ENCODE measurements at regions not wholly inside any gene's neighbourhood (a gene's known extent, or its start where the extent isn't known, plus 50 kb on each side); places are given as distances from the start of the nearest gene placed in this dataset.

GRCh38 chr18:27608742-27609141, 423.6 kb upstream of the CHST9 start:
- no peak for DNase-seq (ENCODE audit: low read depth in 2 of 2)
- no peaks in the 10 kb centered on the region for H4K20me1 ChIP-seq (ENCODE audit: control insufficient read depth, extremely low read depth, insufficient read depth, low read length)
- H3K4me1 ChIP-seq (ENCODE audit: control insufficient read depth, extremely low read depth, insufficient read depth, low read length): no peaks in the 10 kb centered on the region

GRCh38 chr18:27608174-27608573, 423.1 kb upstream of the CHST9 start:
- no peak overlapping the region for H3K4me3 ChIP-seq (replicated peaks in 1 of 4; ENCODE audit: control extremely low read depth in 1 of 4, insufficient read depth in 1 of 4, low read depth in 3 of 4, low read length in 4 of 4)
- no peaks in the 10 kb centered on the region for H3K79me2 ChIP-seq (ENCODE audit: control insufficient read depth, insufficient read depth, low read length)
- H3K27me3 ChIP-seq (ENCODE audit: control insufficient read depth, insufficient read depth, low read length): no peaks in the 10 kb centered on the region
- no peak overlapping the region for H2AFZ ChIP-seq (ENCODE audit: low read length)
- no peaks in the 10 kb centered on the region for H4K20me1 ChIP-seq (ENCODE audit: control insufficient read depth, extremely low read depth, insufficient read depth, low read length)
- no peaks in the 10 kb centered on the region for H3K36me3 ChIP-seq (ENCODE audit: control insufficient read depth, insufficient read depth, low read length)
- H3K27ac ChIP-seq (ENCODE audit: insufficient read depth, low read length): no peak overlapping the region
- TF ChIP-seq CTCF (conservative IDR thresholded peaks at IDR 0.05 in 1 of 2, IDR thresholded peaks at IDR 0.05 in 1 of 2; ENCODE audit: low read depth in 1 of 2, low read length in 2 of 2) (no peak), EZH2 (IDR thresholded peaks at IDR 0.05; ENCODE audit: low read length, missing control alignments) (no peak)
- no peaks in the 10 kb centered on the region for H3K4me1 ChIP-seq (ENCODE audit: control insufficient read depth, extremely low read depth, insufficient read depth, low read length)
- H3K9me3 ChIP-seq (ENCODE audit: control insufficient read depth, insufficient read depth, low read depth, low read length): no peaks in the 10 kb centered on the region
- no peak overlapping the region for H3K4me2 ChIP-seq (ENCODE audit: extremely low read depth, insufficient read depth, low read length)
- no peak for DNase-seq (ENCODE audit: low read depth in 2 of 2)
- H3K9ac ChIP-seq (ENCODE audit: insufficient read depth, low read length): no peak overlapping the region

More at GRCh38 chr18:27608742-27609141, 423.6 kb upstream of the CHST9 start:
- Histone ChIP-seq H2AFZ (ENCODE audit: low read length) (no peak overlapping the region), H3K4me3 (replicated peaks in 1 of 4; ENCODE audit: control extremely low read depth in 1 of 4, insufficient read depth in 1 of 4, low read depth in 3 of 4, low read length in 4 of 4) (no peak overlapping the region), H3K27ac (ENCODE audit: insufficient read depth, low read length) (no peak overlapping the region), H3K36me3 (ENCODE audit: control insufficient read depth, insufficient read depth, low read length) (no peaks in the 10 kb centered on the region), H3K4me2 (ENCODE audit: extremely low read depth, insufficient read depth, low read length) (no peak overlapping the region), H3K27me3 (ENCODE audit: control insufficient read depth, insufficient read depth, low read length) (no peaks in the 10 kb centered on the region), H3K9ac (ENCODE audit: insufficient read depth, low read length) (no peak overlapping the region), H3K9me3 (ENCODE audit: control insufficient read depth, insufficient read depth, low read depth, low read length) (no peaks in the 10 kb centered on the region), H3K79me2 (ENCODE audit: control insufficient read depth, insufficient read depth, low read length) (no peaks in the 10 kb centered on the region)
- TF ChIP-seq CTCF (conservative IDR thresholded peaks at IDR 0.05 in 1 of 2, IDR thresholded peaks at IDR 0.05 in 1 of 2; ENCODE audit: low read depth in 1 of 2, low read length in 2 of 2): peak; percentile 15 to 40
- TF ChIP-seq EZH2 (IDR thresholded peaks at IDR 0.05; ENCODE audit: low read length, missing control alignments): no peak

- Histone ChIP-seq H4K20me1 (ENCODE audit: control insufficient read depth, extremely low read depth, insufficient read depth, low read length) (no peaks in the 10 kb centered on the region), H3K4me1 (ENCODE audit: control insufficient read depth, extremely low read depth, insufficient read depth, low read length) (no peaks in the 10 kb centered on the region), H2AFZ (ENCODE audit: low read length) (no peak overlapping the region), H3K4me3 (replicated peaks in 1 of 4; ENCODE audit: control extremely low read depth in 1 of 4, insufficient read depth in 1 of 4, low read depth in 3 of 4, low read length in 4 of 4) (no peak overlapping the region), H3K27ac (ENCODE audit: insufficient read depth, low read length) (no peak overlapping the region), H3K79me2 (ENCODE audit: control insufficient read depth, insufficient read depth, low read length) (no peaks in the 10 kb centered on the region), H3K27me3 (ENCODE audit: control insufficient read depth, insufficient read depth, low read length) (no peaks in the 10 kb centered on the region), H3K36me3 (ENCODE audit: control insufficient read depth, insufficient read depth, low read length) (no peaks in the 10 kb centered on the region), H3K9me3 (ENCODE audit: control insufficient read depth, insufficient read depth, low read depth, low read length) (no peaks in the 10 kb centered on the region), H3K4me2 (ENCODE audit: extremely low read depth, insufficient read depth, low read length) (no peak overlapping the region), H3K9ac (ENCODE audit: insufficient read depth, low read length) (no peak overlapping the region)
- TF ChIP-seq EZH2 (IDR thresholded peaks at IDR 0.05; ENCODE audit: low read length, missing control alignments): no peak
- no peak for TF ChIP-seq CTCF (conservative IDR thresholded peaks at IDR 0.05 in 1 of 2, IDR thresholded peaks at IDR 0.05 in 1 of 2; ENCODE audit: low read depth in 1 of 2, low read length in 2 of 2)
- DNase-seq (ENCODE audit: low read depth in 2 of 2): no peak
Measured at GRCh38 chr18:27606741-27607140, 421.6 kb upstream of the CHST9 start.

Measured in fibroblast of lung (primary cell).